GM23338 (cell line): ENCODE measurements at regions not wholly inside any gene's neighbourhood (a gene's known extent, or its start where the extent isn't known, plus 50 kb on each side); places are given as distances from the start of the nearest gene placed in this dataset.

Experiments
- ATAC-seq: fragments of 200-7000 bp; cut with Tn5 transposase; 3 replicates; pipeline ENCODE4 v1.9.1; 2020
- DNase-seq: peaks from one replicate; pipeline ENCODE4 v3.0.0-alpha.2; 2015; ENCODE audit warnings: low spot score
- H2AFZ ChIP-seq: fragments of 200-600 bp; sonication (generic); 2 replicates; pipeline ENCODE4 v1.8.0; 2016; ENCODE audit warnings: antibody characterized with exemption, mild to moderate bottlenecking, moderate library complexity
- H3F3A ChIP-seq: fragments of 200-600 bp; sonication (generic); replicated peaks from 2 replicates; pipeline ENCODE4 v1.8.0; 2017; ENCODE audit warnings: antibody characterized with exemption, mixed run types, low read depth
- H3K27ac ChIP-seq: fragments of 200-600 bp; sonication (generic); 2 replicates; pipeline ENCODE4 v1.6.1; 2016; ENCODE audit warnings: low read depth
- H3K27me3 ChIP-seq: fragments of 200-600 bp; sonication (generic); 2 replicates; pipeline ENCODE4 v1.8.0; 2016; ENCODE audit warnings: mild to moderate bottlenecking, mixed run types, moderate library complexity; ENCODE audit not compliant: insufficient read depth
- H3K36me3 ChIP-seq: fragments of 200-600 bp; sonication (generic); 2 replicates; pipeline ENCODE4 v1.8.0; 2016; ENCODE audit warnings: mild to moderate bottlenecking; ENCODE audit not compliant: insufficient read depth
- H3K4me1 ChIP-seq: fragments of 200-600 bp; sonication (generic); 2 replicates; pipeline ENCODE4 v1.8.0; 2016; ENCODE audit warnings: mild to moderate bottlenecking, moderate library complexity; ENCODE audit not compliant: insufficient read depth
- H3K4me2 ChIP-seq: fragments of 200-600 bp; sonication (generic); 2 replicates; pipeline ENCODE4 v1.7.1; 2017; ENCODE audit warnings: mixed run types
- H3K4me3 ChIP-seq: fragments of 200-600 bp; sonication (generic); 2 replicates; pipeline ENCODE4 v1.6.1; 2016; ENCODE audit warnings: mixed run types
- H3K79me2 ChIP-seq: fragments of 200-600 bp; sonication (generic); replicated peaks from 2 replicates; pipeline ENCODE4 v1.8.0; 2017; ENCODE audit warnings: mild to moderate bottlenecking; ENCODE audit not compliant: insufficient read depth
- H3K9me2 ChIP-seq: fragments of 200-600 bp; sonication (generic); 2 replicates; pipeline ENCODE4 v1.8.0; 2017; ENCODE audit not compliant: insufficient read depth
- H4K20me1 ChIP-seq: fragments of 200-600 bp; sonication (generic); replicated peaks from 2 replicates; pipeline ENCODE4 v1.8.0; 2017; ENCODE audit warnings: mild to moderate bottlenecking; ENCODE audit not compliant: insufficient read depth
- H3K27ac Mint-ChIP-seq: 2 replicates; pipeline ENCODE4 v1.8.0; 2020; ENCODE audit warnings: inconsistent platforms, mild to moderate bottlenecking, moderate library complexity, mixed read lengths
- H3K27me3 Mint-ChIP-seq: 3 replicates; pipeline ENCODE4 v1.8.0; 2022; ENCODE audit warnings: low read depth, mild to moderate bottlenecking, moderate library complexity, mixed read lengths, inconsistent platforms; ENCODE audit not compliant: insufficient read depth, poor library complexity
- H3K36me3 Mint-ChIP-seq: 3 replicates; pipeline ENCODE4 v1.8.0; 2021; ENCODE audit warnings: low read depth, mild to moderate bottlenecking, inconsistent platforms, moderate library complexity, mixed read lengths
- H3K4me1 Mint-ChIP-seq: 3 replicates; pipeline ENCODE4 v1.8.0; 2020; ENCODE audit warnings: mild to moderate bottlenecking, inconsistent platforms, mixed read lengths
- H3K4me3 Mint-ChIP-seq: 3 replicates; pipeline ENCODE4 v1.8.0; 2021; ENCODE audit warnings: moderate library complexity, mild to moderate bottlenecking, inconsistent platforms, mixed read lengths
- H3K9me3 Mint-ChIP-seq: 3 replicates; pipeline ENCODE4 v1.8.0; 2020; ENCODE audit warnings: moderate library complexity, mild to moderate bottlenecking, inconsistent platforms, mixed read lengths
- EZH2 ChIP-seq: fragments of 200-600 bp; sonication (generic); IDR thresholded peaks from one replicate; pipeline ENCODE4 v1.8.0; 2017; ENCODE audit warnings: antibody characterized with exemption, mild to moderate bottlenecking, low read depth; ENCODE audit not compliant: unreplicated experiment
- EZH2phosphoT487 ChIP-seq: fragments of 200-600 bp; sonication (generic); IDR thresholded peaks from one replicate; pipeline ENCODE4 v1.8.1; 2018; ENCODE audit warnings: antibody characterized with exemption; ENCODE audit not compliant: unreplicated experiment
- NANOG ChIP-seq: IDR thresholded peaks from 2 replicates; pipeline ENCODE4 v1.6.1; 2016; ENCODE audit warnings: antibody characterized with exemption, borderline replicate concordance
- POLR2AphosphoS5 ChIP-seq: IDR thresholded peaks from 2 replicates; pipeline ENCODE4 v1.6.1; 2016; ENCODE audit warnings: antibody characterized with exemption, low read depth
- REST ChIP-seq: IDR thresholded peaks from one replicate; pipeline ENCODE4 v1.6.1; 2018; ENCODE audit warnings: antibody characterized with exemption; ENCODE audit not compliant: unreplicated experiment
- ZNF331 ChIP-seq: fragments of 250-450 bp; sonication (Bioruptor Pico); IDR thresholded peaks from 2 replicates; pipeline ENCODE4 v1.5.0; 2020; ENCODE audit warnings: low read depth, mild to moderate bottlenecking, moderate library complexity
- ZNF462 ChIP-seq: fragments of 250-450 bp; sonication (Bioruptor Pico); IDR thresholded peaks from 2 replicates; pipeline ENCODE4 v1.5.0; 2020; ENCODE audit warnings: mild to moderate bottlenecking, moderate library complexity

- H4K20me1 ChIP-seq = no peaks in the 10 kb centered on the region
- DNase-seq = no peak
- ATAC-seq = no peak
- no peaks in the 10 kb centered on the region for H3K79me2 ChIP-seq
- Mint-ChIP-seq H3K4me1 (no peaks in the 10 kb centered on the region), H3K4me3 (no peak overlapping the region), H3K27me3 (peaks cover 9% of the 10 kb centered on the region), H3K36me3 (no peaks in the 10 kb centered on the region), H3K27ac (no peak overlapping the region), H3K9me3 (no peaks in the 10 kb centered on the region; the same call in 2 of the 3 replicates)
- no peaks in the 10 kb centered on the region for H3F3A ChIP-seq
- no peaks in the 10 kb centered on the region for H3K9me2 ChIP-seq
- no peak overlapping the region for H3K4me3 ChIP-seq
- no peak overlapping the region for H2AFZ ChIP-seq
- H3K27ac ChIP-seq = no peak overlapping the region
- H3K4me2 ChIP-seq = no peak overlapping the region
- TF ChIP-seq ZNF331 (CRISPR knock-in tag) = no peak
- no peak for TF ChIP-seq EZH2phosphoT487
- no peak for TF ChIP-seq REST
- TF ChIP-seq POLR2AphosphoS5 = no peak
- no peak for TF ChIP-seq ZNF462 (CRISPR knock-in tag)
- TF ChIP-seq EZH2 = no peak
- TF ChIP-seq NANOG = no peak
- no peaks in the 10 kb centered on the region for H3K36me3 ChIP-seq
- H3K27me3 ChIP-seq = no peaks in the 10 kb centered on the region
- H3K4me1 ChIP-seq = no peaks in the 10 kb centered on the region
Observed at GRCh38 chr15:70484993-70485392, 278.4 kb downstream of the UACA start.
